ENCODE measurements at regions not wholly inside any gene's neighbourhood (a gene's known extent, or its start where the extent isn't known, plus 50 kb on each side); places are given as distances from the start of the nearest gene placed in this dataset.
"Not testable (repeated sequence)": the region's sequence is repeated elsewhere in the genome, so short reads cannot be mapped to it uniquely, and the experiment has no call there.

- DNase-seq = no peak
Measured at GRCh38 chr3:194025951-194026350, 110.0 kb upstream of the HES1 start.

- no peak for DNase-seq
Measured at GRCh38 chr3:194028434-194029004, 107.4 kb upstream of the HES1 start.

- no peak for DNase-seq
Measured at GRCh38 chr3:194029846-194030245, 106.1 kb upstream of the HES1 start.

- no peak for DNase-seq
Measured at GRCh38 chr3:194030372-194030771, 105.6 kb upstream of the HES1 start.

GRCh38 chr3:194031349-194031748, 104.6 kb upstream of the HES1 start:
- DNase-seq = no peak

- no peak for DNase-seq
Measured at GRCh38 chr3:194031867-194032635, 103.9 kb upstream of the HES1 start.

GRCh38 chr3:194032828-194033435, 103.0 kb upstream of the HES1 start:
- no peak for DNase-seq

GRCh38 chr3:194034346-194035336, 101.3 kb upstream of the HES1 start:
- no peak for DNase-seq

GRCh38 chr3:194035406-194036138, 100.4 kb upstream of the HES1 start:
- no peak for DNase-seq

- DNase-seq = no peak
Measured at GRCh38 chr3:194036842-194037241, 99.1 kb upstream of the HES1 start.

- not testable (repeated sequence) for DNase-seq
Measured at GRCh38 chr3:194038346-194038745, 97.6 kb upstream of the HES1 start.

- no peak for DNase-seq
Measured at GRCh38 chr3:194038960-194039359, 97.0 kb upstream of the HES1 start.

GRCh38 chr3:194040516-194041273, 95.3 kb upstream of the HES1 start:
- DNase-seq = no peak

GRCh38 chr3:194042927-194043326, 93.0 kb upstream of the HES1 start:
- no peak for DNase-seq

GRCh38 chr3:194043516-194043915, 92.4 kb upstream of the HES1 start:
- DNase-seq = peak; percentile 22 to 61 (median 56)

- no peak for DNase-seq
Measured at GRCh38 chr3:194045289-194045688, 90.7 kb upstream of the HES1 start.

- no peak for DNase-seq
Measured at GRCh38 chr3:194045919-194046318, 90.0 kb upstream of the HES1 start.

- peak; percentile 40 to 72 (median 55) for DNase-seq
Measured at GRCh38 chr3:194046531-194046930, 89.4 kb upstream of the HES1 start.

- DNase-seq = peak; percentile 87 to 93 (median 90)
Measured at GRCh38 chr3:194046995-194047645, 88.8 kb upstream of the HES1 start.

GRCh38 chr3:194049394-194049793, 86.6 kb upstream of the HES1 start:
- DNase-seq = no peak

Data from suppressor macrophage (primary cell).